ENCODE measurements at regions not wholly inside any gene's neighbourhood (a gene's known extent, or its start where the extent isn't known, plus 50 kb on each side); places are given as distances from the start of the nearest gene placed in this dataset.

GRCh38 chr17:34452769-34453168, 89.7 kb upstream of the CCL1 start:
- Histone ChIP-seq H3K4me3 (no peak overlapping the region), H3K79me2 (no peaks in the 10 kb centered on the region), H4K20me1 (ENCODE audit: insufficient read depth, poor library complexity, severe bottlenecking) (no peaks in the 10 kb centered on the region), H3K27me3 (peaks cover 6% of the 10 kb centered on the region), H3K9me2 (replicated peaks; ENCODE audit: insufficient read depth) (no peaks in the 10 kb centered on the region), H3K4me2 (no peak overlapping the region), H3K9me3 (ENCODE audit: low read depth) (no peaks in the 10 kb centered on the region), H3K27ac (no peak overlapping the region), H2AFZ (no peak overlapping the region), H3K36me3 (replicated peaks; ENCODE audit: insufficient read depth, low read depth) (no peaks in the 10 kb centered on the region), H3K4me1 (ENCODE audit: insufficient read depth) (no peaks in the 10 kb centered on the region)
- TF ChIP-seq CTCF (IDR thresholded peaks at IDR 0.05; ENCODE audit: poor library complexity), result no peak
- TF ChIP-seq EZH2 (IDR thresholded peaks at IDR 0.05; ENCODE audit: borderline replicate concordance), result no peak
- TF ChIP-seq EZH2phosphoT487 (IDR thresholded peaks at IDR 0.05; ENCODE audit: low read depth, severe bottlenecking, unreplicated experiment), result no peak
- no peak for DNase-seq (ENCODE audit: low spot score)
- WGBS (ENCODE audit: low lambda C conversion rate, missing lambda C conversion rate), result 54% methylated on average over 2 of the region's 2 CpGs

- Histone ChIP-seq H3K27ac (no peak overlapping the region), H2AFZ (no peak overlapping the region), H3K27me3 (peaks cover 6% of the 10 kb centered on the region), H3K79me2 (no peaks in the 10 kb centered on the region), H4K20me1 (ENCODE audit: insufficient read depth, poor library complexity, severe bottlenecking) (no peaks in the 10 kb centered on the region), H3K9me2 (replicated peaks; ENCODE audit: insufficient read depth) (no peaks in the 10 kb centered on the region), H3K36me3 (replicated peaks; ENCODE audit: insufficient read depth, low read depth) (no peaks in the 10 kb centered on the region), H3K4me3 (no peak overlapping the region), H3K9me3 (ENCODE audit: low read depth) (no peaks in the 10 kb centered on the region), H3K4me1 (ENCODE audit: insufficient read depth) (no peaks in the 10 kb centered on the region), H3K4me2 (no peak overlapping the region)
- no peak for DNase-seq (ENCODE audit: low spot score)
- WGBS (ENCODE audit: low lambda C conversion rate, missing lambda C conversion rate), result 89% methylated on average over 2 of the region's 2 CpGs
- TF ChIP-seq CTCF (IDR thresholded peaks at IDR 0.05; ENCODE audit: poor library complexity) (no peak), EZH2phosphoT487 (IDR thresholded peaks at IDR 0.05; ENCODE audit: low read depth, severe bottlenecking, unreplicated experiment) (no peak), EZH2 (IDR thresholded peaks at IDR 0.05; ENCODE audit: borderline replicate concordance) (no peak)
Measured at GRCh38 chr17:34451313-34451712, 88.3 kb upstream of the CCL1 start.

GRCh38 chr17:34447406-34447805, 84.4 kb upstream of the CCL1 start:
- no peaks in the 10 kb centered on the region for H3K4me1 ChIP-seq (ENCODE audit: insufficient read depth)
- H3K79me2 ChIP-seq, result no peaks in the 10 kb centered on the region
- no peaks in the 10 kb centered on the region for H3K9me3 ChIP-seq (ENCODE audit: low read depth)
- no peak for TF ChIP-seq CTCF (IDR thresholded peaks at IDR 0.05; ENCODE audit: poor library complexity)
- TF ChIP-seq EZH2 (IDR thresholded peaks at IDR 0.05; ENCODE audit: borderline replicate concordance), result no peak
- TF ChIP-seq EZH2phosphoT487 (IDR thresholded peaks at IDR 0.05; ENCODE audit: low read depth, severe bottlenecking, unreplicated experiment), result no peak
- H3K9me2 ChIP-seq (replicated peaks; ENCODE audit: insufficient read depth), result no peaks in the 10 kb centered on the region
- no peak overlapping the region for H3K4me2 ChIP-seq
- no peak overlapping the region for H3K4me3 ChIP-seq
- H3K27ac ChIP-seq, result no peak overlapping the region
- no peak for DNase-seq (ENCODE audit: low spot score)
- H3K27me3 ChIP-seq, result peaks cover 6% of the 10 kb centered on the region
- H2AFZ ChIP-seq, result no peak overlapping the region
- H4K20me1 ChIP-seq (ENCODE audit: insufficient read depth, poor library complexity, severe bottlenecking), result no peaks in the 10 kb centered on the region
- WGBS (ENCODE audit: low lambda C conversion rate, missing lambda C conversion rate), result 60% methylated on average over 3 of the region's 3 CpGs
- H3K36me3 ChIP-seq (replicated peaks; ENCODE audit: insufficient read depth, low read depth), result no peaks in the 10 kb centered on the region

- no peaks in the 10 kb centered on the region for H3K9me3 ChIP-seq (ENCODE audit: low read depth)
- H2AFZ ChIP-seq, result no peak overlapping the region
- DNase-seq (ENCODE audit: low spot score), result no peak
- H3K4me3 ChIP-seq, result no peak overlapping the region
- no peak overlapping the region for H3K27ac ChIP-seq
- H3K9me2 ChIP-seq (replicated peaks; ENCODE audit: insufficient read depth), result no peaks in the 10 kb centered on the region
- H3K4me2 ChIP-seq, result no peak overlapping the region
- TF ChIP-seq EZH2 (IDR thresholded peaks at IDR 0.05; ENCODE audit: borderline replicate concordance) (no peak), EZH2phosphoT487 (IDR thresholded peaks at IDR 0.05; ENCODE audit: low read depth, severe bottlenecking, unreplicated experiment) (no peak), CTCF (IDR thresholded peaks at IDR 0.05; ENCODE audit: poor library complexity) (no peak)
- WGBS (ENCODE audit: low lambda C conversion rate, missing lambda C conversion rate), result 82% methylated on average over 9 of the region's 9 CpGs
- H4K20me1 ChIP-seq (ENCODE audit: insufficient read depth, poor library complexity, severe bottlenecking), result no peaks in the 10 kb centered on the region
- H3K79me2 ChIP-seq, result no peaks in the 10 kb centered on the region
- no peaks in the 10 kb centered on the region for H3K36me3 ChIP-seq (replicated peaks; ENCODE audit: insufficient read depth, low read depth)
- no peaks in the 10 kb centered on the region for H3K4me1 ChIP-seq (ENCODE audit: insufficient read depth)
- no peaks in the 10 kb centered on the region for H3K27me3 ChIP-seq
Measured at GRCh38 chr17:34445101-34445500, 82.1 kb upstream of the CCL1 start.
